OCI-LY3 (cell line): ENCODE measurements at regions not wholly inside any gene's neighbourhood (a gene's known extent, or its start where the extent isn't known, plus 50 kb on each side); places are given as distances from the start of the nearest gene placed in this dataset.

Source experiments
- CTCF ChIP-seq: fragments of 200-600, 300-600 bp; sonication (generic); IDR thresholded peaks from 2 replicates; pipeline ENCODE4 v1.5.1; 2014; ENCODE audit warnings: antibody characterized with exemption, low read length, low read depth
- EZH2phosphoT487 ChIP-seq: fragments of 200-600 bp; shearing (Covaris generic); IDR thresholded peaks from 2 replicates; pipeline ENCODE4 v1.6.1; 2018; ENCODE audit warnings: antibody characterized with exemption, mixed run types, low read depth

- no peak for TF ChIP-seq CTCF
- no peak for TF ChIP-seq EZH2phosphoT487
Measured at GRCh38 chr19:28003543-28003942, 1209.4 kb downstream of the UQCRFS1 start.
